Esophagus muscularis mucosa (tissue), 3 donors: ENCODE measurements at regions not wholly inside any gene's neighbourhood (a gene's known extent, or its start where the extent isn't known, plus 50 kb on each side); places are given as distances from the start of the nearest gene placed in this dataset.
"Not testable (repeated sequence)": the region's sequence is repeated elsewhere in the genome, so short reads cannot be mapped to it uniquely, and the experiment has no call there.

Source experiments
- CTCF ChIP-seq, 3 experiments: fragments of 200-600 bp in 2 of 3; fragments of 450-650 bp in 1 of 3; sonication (generic) in 2 of 3; IDR thresholded peaks; one replicate each; pipeline ENCODE4 v1.5.1; 2017 to 2019; ENCODE audit warnings: antibody characterized with exemption in 3 of 3, mild to moderate bottlenecking in 2 of 3, moderate library complexity in 1 of 3
- POLR2A ChIP-seq: fragments of 450-650 bp; IDR thresholded peaks from one replicate; pipeline ENCODE4 v1.6.1; 2017; ENCODE audit warnings: antibody characterized with exemption, moderate library complexity, mild to moderate bottlenecking, low read depth
- POLR2AphosphoS5 ChIP-seq, 2 donors: sonication (generic); formaldehyde crosslinking; IDR thresholded peaks; one replicate each; pipeline ENCODE4 v1.6.1; 2017; ENCODE audit warnings: antibody characterized with exemption in 2 of 2

DNA sequence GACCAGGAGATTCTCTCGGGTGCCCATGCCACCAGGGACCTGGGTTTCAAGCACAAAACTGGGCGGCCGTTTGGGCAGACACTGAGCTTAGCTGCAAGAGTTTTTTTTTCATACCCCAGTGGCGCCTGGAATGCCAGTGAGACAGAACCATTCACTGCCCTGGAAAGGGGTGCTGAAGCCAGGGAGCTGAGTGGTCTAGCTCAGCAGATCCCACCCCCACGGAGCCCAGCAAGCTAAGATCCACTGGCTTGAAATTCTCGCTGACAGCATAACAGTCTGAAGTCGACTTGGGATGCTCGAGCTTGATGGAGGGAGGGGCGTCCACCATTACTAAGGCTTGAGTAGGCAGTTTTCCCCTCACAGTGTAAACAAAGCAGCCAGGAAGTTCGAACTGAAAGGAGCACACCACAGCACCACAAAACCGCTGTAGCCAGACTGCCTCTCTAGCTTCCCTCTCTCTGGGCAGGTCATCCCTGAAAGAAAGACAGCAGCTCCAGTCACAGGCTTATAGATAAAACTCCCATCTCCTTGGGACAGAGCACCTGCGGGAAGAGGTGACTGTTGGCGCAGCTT, 157.7 kb downstream of the GIPC2 start:
- not testable (repeated sequence) for TF ChIP-seq CTCF (IDR thresholded peaks at IDR 0.05); POLR2A; POLR2AphosphoS5 (IDR thresholded peaks at IDR 0.05)
